Muscle of back (tissue), 3 donors: ENCODE measurements at regions not wholly inside any gene's neighbourhood (a gene's known extent, or its start where the extent isn't known, plus 50 kb on each side); places are given as distances from the start of the nearest gene placed in this dataset.
A peak's percentile ranks its signal among the peaks of the same experiment; 100 is the strongest.
"Not testable (repeated sequence)": the region's sequence is repeated elsewhere in the genome, so short reads cannot be mapped to it uniquely, and the experiment has no call there.

Experiments used
- DNase-seq, 3 donors: peaks; one replicate each; pipeline versions ENCODE4 v3.0.0 to v3.0.0-alpha.2; 2013

DNA sequence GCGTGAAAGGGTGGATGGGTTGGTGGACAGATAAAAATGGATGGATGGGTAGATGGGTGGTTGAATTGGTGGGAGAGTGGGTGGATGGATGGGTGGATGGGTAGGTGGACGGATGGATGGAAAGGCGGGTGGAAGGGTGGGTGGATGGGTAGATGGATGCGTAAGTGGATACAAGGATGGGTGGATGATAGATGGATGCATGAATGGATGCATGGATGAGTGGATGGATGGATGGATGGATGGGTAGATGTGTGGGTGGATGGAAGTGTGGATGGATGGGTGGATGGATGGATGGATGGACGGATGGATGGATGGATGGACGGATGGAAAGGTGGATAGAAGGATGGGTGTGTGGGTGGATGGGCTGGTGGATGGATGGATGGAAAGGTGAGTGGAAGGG, 77.0 kb upstream of the GRK3 start:
- DNase-seq, result no peak

DNA sequence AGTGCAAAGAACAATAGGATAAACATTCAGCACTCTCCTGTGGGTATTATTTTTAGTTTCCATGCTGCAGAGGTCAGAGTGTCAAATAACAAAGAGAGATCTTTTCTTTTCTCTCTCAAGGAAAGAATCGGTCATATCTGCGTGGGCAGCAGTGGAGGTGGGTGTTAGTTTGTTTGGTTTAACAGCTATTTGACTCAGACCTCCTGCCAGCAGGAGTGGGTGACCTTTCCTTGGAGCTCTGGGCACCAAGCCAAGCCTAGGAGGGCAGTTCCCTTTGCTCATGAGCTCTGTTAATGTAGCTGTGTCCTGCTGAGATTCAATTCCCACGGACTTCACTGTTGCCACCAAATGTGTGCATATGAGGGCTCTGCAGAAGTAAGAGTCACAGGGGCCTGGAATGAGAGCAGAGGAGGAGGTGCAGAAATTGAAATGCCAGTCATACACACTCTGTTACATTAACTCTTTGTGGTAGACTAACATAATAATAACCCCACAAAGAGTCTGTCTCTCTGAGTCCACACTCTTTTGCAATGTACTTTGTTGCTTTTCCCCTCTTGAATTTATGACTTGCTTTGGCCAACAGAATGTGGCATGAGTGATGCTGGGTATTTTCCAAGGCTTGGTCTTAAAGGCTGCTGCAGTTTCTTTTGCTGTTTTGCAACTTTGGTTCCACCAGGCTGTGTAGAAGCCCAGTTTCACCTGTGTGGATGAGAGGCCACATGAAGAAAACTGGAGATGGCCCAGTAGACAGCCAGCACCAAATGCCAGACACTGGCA, 76.0 kb upstream of the GRK3 start:
- DNase-seq, result peak in 1 of 3 donors; percentile 17

DNA sequence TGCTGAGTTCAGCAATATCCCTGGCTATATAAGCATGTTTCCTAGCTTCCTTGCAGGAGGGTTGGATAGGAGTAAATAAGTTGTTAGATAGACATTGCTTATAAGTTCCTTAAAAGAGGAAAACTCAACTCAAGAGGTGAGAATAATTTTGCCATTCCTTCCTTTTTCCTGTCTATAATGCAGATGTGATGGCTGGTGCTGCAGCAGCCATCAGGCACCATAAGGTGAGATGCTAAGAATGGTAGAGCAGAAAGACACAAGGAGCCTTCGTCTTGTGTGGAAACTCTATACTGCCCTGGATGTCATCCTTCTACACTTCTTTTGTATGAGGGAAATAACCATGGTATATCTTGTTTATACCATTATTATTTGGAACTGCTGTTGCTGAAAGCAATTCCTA, 74.5 kb upstream of the GRK3 start:
- no peak for DNase-seq

DNA sequence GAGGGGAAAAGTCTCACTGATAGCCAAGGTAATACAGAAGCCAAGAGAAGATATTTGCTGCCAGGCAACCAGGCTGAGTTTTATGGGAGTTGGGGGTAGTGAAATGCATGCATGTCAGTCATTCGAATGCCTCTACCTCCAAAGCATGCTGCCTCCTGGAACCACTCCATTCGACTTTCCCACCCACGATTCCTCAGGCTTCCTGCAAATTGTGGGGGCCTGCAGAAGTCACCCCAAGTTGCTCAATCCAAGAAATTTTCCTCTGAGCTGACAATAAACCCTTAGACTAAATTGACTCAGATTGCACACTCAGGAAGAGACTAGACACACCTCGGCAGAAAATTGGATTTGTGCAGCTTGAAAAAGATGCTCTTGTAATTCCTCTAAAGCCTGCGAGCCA, 73.6 kb upstream of the GRK3 start:
- DNase-seq, result no peak

DNA sequence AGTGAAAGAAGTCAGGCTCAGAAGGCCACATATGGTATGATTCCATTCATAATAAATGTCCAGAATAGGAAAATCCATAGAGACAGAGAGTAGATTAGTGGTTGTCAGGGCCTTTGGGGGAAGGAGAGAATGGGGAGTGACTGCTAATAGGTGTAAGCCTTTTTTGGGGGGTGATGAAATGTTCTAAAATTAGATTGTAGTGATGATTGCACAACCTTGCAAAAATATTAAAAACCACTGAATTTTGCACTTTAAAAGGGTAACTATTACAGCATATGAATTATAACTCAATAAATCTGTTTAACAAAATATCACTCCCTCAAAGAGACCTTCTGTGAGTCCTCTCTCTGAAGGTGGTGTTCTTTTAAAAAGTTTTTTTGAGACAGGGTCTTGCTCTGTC, 72.3 kb upstream of the GRK3 start:
- DNase-seq, result no peak

DNA sequence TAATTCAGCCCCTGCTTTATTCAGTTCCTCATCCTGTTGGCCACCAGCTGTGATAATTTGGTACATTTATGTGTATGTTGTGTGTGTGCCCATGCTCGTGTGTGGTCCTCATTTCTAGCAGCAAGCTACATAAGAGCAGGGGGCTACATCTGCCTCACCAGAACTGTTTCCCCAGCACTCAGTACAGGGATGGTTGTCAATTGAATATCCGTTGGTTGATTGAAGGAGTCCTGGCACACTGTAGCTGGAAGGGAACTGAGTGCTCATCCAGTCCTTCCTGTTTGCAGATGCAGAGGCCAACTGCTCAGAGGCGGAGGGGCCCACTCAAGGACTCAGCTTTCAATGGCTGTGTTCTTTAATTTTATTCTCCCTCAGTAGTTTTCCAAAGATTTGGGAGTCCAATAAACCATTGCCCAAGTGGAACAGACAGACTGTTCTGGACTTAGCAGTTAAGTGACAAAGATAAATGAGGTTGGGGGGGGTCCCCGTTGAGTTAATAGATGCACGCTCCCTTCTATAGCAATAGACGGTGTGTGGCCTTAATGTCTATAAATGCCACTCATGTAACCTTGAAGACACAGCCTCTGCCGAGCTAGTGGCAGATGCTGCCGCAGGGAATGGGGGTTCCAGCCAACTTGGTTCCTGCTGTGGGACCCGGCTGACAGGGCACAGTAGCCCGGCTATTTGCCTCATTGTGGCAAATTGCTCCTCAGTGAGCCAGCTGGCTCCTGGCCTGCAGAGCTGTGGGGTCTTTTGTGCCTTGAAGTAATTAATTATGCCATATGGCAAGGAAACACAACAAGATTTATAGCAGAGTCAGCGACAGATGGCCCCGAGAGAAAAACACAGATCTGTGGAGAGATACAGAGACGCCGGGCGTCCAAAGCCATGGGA, 71.4 kb upstream of the GRK3 start:
- DNase-seq, result peak in 2 of 3 donors; percentile 20 to 34

DNA sequence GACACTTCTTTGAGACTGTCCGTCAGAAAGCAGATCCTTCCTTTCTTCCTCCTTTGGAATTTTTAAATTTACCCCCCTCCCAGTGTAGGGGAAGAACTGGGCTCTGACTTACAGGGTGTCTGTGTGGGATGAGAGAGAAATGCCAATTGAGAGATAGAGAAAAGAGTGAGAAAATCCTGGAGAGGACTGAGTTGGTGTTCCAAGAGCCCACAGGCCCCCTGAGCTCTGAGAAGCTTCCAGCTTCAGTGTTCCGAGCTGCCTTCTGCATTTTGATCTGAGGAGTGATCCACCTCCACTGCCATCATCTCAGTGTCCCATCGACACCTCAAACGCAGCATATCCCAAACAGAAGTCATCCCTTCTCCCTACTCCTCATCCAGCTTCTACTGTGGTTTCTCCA, 70.7 kb upstream of the GRK3 start:
- DNase-seq, result no peak

DNA sequence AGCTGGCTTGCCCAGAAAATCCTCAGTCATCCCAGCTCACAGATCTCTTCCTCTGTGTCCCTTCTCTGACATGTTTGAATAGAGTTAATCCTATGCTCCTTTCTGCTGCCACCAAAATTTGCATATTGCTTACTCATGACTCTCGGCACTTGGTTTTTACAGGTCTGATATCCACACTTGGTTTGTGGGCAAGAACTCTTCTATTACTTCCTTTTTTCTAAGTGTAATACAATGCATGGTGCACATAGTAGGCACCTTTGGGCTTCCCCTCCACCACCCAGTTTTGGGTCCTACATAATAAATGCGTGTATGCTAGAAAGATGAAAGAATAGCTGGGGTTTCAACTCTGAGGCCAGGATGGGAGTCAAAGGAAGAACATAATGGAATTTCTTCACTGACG, 69.7 kb upstream of the GRK3 start:
- no peak for DNase-seq

DNA sequence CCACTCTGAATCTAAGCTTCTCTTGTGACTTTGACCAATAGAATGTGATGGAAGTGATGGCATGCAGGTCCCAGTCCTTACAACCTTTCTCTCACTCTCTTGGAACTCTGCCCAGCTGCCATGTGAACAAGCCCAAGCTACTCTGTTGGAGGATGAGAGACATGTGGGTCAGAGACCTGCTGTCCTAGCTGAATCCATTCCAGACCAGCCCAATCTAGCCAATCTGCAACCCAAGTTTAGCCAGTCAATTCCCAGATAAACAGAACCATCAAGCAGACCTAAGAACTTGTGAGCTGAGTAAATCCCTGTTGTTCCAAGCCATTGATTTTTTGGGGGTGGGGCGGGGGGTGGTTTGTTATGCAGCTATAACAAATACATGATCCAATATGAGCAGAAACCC, 69.2 kb upstream of the GRK3 start:
- no peak for DNase-seq

DNA sequence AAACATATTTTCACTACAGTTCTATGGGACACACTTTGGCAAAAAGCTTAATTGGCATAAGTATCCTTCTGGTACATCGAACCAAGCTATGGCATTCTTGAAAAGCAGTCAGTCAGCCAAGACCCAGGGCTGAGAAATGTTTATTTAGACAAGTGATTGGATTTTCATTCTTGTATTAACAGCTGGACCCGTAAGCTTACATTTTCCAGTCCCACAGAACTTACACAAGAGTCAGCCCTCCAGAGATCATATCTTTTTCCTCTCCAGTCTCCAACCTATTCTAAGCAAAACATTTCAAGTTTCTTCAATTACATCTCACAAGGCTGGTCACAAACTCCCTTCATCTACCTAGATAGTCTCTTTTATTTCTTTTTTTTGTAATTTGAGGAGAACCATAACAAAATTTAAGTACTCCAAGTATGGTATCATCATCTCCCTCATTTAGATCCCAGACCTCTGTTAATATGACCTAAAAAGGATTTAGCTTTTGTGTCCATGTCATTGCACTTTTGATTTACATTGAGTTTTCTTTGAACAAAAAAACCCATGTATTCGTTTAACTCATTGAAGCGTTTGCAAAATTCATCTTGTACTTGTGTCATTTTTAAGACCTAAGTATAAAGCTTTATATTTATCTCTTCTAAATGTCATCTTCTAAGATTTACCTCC, 67.9 kb upstream of the GRK3 start:
- no peak for DNase-seq

DNA sequence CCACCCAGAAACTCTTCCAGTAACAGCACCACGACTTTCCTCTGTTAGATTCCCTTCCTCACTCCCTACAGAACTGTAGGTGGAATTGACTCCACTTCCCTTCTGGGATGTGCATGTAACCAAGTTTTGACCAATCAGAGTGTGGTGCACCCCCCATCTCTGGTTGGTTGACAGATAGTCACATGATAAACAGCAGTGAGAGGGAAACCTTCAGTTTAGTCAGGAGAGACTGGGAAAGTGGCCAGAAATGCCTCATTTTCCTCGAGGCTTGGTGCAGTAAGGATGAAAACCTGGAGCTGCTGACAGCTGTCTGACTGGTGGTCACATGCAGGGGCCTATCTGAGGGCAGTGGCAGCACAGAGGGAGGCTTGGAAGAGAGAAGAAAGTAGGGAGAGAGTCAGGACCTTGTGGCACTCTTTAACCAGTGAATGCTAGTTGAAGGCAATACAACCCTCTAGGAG, 67.3 kb upstream of the GRK3 start:
- no peak for DNase-seq

DNA sequence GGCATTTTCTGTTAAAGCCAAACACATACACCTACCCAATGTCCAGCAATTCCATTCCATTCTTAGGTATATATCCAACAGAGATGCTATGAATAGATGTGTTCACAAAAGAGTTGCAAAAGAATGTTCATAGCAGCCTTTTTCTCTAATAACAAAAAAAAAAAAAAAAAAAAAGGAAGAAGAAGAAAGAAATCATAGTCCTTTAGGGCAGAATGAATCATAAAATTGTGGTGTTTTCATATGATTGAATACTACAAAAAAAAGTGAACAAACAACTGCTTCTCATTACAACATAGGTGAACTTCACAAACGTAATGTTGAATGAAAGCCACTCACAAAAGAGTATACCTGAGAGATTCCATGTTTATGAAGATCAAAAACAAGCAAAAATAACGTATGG, 66.8 kb upstream of the GRK3 start:
- DNase-seq, result no peak

DNA sequence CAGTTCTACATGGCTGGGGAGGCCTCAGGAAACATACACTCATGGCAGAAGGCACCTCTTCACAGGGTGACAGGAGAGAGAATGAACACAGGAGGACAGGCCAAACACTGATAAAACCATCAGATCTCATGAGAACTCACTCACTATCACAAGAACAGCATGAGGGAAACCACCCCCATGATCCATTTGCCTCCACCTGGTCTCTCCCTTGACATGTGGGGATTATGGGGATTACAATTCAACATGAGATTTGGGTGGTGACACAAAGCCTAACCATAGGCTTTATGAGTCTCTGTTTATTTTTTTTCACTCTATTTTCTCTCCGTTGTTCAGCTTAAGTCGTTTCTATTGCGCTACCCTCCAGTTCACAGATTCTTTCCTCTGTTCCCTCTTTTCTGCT, 63.8 kb upstream of the GRK3 start:
- DNase-seq, result not testable (repeated sequence)

DNA sequence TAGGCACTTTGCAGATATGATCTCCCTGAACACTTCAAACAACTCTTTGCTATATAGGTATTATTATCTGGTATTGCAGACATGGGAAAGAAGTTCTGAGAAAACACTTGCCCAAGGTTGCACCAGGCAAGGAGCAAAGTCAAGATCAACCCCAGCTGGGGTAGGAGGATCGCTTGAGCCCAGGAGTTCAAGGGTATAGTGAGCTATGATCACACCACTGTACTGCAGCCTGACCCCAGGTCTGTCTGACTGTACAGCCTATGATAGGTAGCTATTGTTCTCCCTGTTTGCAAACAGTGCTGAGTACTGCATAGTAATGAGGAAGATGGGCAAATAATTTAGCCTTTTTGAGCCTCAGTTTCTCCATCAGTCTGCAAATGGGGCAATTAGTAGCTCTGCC, 60.5 kb upstream of the GRK3 start:
- DNase-seq, result not testable (repeated sequence)

DNA sequence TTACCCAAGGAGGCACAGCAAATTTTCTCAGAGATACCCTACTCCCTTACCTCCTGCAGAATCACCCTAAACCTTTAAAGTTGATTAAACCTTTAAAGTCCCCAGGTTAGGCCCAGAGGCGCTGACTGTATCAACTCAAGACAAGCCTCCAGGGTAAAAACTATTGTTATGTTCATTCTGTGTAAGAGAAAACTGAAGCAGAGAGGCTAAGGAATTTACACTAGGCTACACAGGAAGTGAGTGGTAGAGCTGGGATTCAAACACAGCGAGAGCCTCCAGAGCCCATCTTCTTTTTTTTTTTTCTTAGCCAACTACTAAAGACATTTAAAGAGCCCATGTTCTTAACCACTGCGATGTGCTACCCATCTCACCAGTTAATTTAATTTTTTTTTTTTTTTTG, 56.3 kb upstream of the GRK3 start:
- DNase-seq, result no peak

DNA sequence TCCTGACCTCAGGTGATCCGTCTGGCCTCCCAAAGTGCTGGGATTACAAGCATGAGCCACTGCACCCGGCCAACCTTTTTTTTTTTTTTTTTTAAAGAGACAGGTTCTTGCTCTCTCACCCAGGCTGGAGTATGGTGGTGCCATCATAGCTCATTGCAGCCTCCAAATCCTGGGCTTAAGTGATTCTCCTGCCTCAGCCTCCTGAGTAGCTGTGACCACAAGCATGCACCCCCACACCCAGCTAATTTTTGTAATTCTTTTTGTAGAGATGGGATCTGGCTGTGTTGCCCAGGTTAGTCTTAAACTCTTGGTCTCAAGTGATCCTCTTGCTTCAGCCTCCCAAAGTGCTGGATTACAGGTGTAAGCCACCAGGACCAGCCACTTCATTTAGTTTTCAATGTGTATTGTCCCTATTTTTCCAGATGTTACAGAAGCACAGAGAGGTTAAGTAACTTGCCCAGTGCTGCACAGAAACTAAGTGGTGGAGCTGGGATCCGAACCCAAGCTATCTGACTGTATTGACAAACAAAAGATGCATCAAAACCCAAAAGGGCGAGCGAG, 55.6 kb upstream of the GRK3 start:
- no peak for DNase-seq

DNA sequence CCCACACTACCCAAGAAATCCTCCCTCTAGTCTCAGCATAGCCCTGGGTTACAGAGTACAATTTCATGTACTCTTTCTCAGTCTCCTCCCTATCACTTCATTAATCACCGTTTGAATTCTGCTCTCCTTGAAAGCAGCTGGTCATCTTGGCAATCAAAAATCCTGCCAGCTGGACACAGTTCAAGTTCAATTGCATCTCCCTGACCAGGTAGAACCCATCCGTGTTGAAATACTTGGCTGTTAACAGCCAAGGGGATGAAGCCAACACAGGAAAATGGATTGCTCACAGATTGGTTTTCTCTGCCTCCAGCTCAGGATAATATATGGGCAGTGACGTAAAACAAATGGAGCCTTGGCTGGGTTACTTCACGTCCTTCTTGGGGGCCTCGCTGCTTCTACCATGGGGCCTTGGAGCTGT, 55.1 kb upstream of the GRK3 start:
- DNase-seq, result no peak

DNA sequence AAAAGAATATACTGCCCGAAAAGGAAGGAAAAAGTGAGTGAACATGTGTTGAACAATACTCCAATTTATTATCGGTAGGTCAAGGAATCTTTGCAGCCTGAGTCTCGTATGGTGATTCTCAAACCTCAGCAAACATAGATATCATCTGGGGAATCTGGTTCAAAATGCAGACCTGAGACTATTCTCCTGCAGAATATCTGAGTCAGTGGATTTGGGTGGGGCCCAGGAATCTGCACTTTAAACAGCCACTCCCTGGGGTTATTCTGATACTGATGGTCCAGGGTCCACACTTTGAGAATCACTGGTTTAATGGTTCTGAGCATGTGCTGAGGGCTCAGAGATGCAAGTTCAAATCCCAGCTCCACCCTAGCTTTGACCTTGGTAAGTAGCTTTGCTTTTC, 53.6 kb upstream of the GRK3 start:
- DNase-seq, result no peak

DNA sequence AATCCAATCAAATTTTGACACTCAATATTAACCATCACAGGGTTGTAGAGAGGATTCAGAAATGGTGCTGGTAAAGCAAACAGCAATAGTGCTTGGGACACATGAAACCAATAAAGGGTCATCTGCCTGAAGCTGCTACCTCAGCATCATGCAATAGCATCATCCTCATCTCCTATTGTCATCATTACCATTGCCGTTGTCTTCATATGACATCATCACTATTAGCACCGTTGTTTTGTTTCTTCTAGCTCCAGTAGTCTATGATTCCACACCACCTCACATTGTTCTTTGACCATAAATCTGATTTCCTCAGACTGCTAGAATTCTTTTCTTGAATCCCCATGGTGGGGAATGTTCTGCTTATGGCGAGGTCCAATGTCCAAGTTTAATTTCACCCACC, 52.8 kb upstream of the GRK3 start:
- DNase-seq, result no peak

DNA sequence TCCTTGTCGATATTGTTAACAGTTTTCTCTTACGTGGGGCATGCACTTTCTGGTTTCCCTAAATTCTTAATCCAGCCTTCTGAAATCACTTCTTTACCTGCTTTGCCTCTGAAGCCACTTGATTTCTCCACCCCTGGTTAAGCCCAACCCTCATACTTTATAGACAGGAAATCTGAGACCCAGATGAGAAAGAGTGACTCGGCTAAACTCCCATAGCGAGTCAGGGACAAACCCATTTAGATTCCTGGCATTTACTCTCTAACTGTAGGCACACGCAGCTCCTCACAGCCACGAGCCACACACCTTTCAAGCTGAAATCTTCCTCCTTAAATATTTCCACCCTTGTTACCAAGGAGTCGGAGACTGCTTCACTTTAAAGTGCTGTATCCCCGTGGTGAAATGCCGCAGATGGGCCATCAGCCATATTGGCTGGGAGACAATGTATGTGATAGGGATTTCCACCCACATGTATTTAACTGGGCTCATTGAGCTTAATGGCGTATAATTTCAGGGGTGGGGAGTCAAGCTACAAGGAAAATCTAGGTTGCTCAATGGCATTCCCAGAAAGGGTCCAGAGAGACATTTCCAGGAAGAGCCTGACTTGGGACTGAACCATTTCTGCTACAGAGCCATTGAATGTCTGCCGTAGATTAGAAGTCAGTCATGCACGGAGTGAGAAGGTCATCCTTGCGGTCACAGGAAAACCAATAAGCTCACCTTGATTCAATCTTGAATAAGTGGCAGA, 49.9 kb upstream of the GRK3 start:
- peak in 1 of 3 donors; percentile 13 for DNase-seq
